PC-3 (cell line): ENCODE measurements at regions not wholly inside any gene's neighbourhood (a gene's known extent, or its start where the extent isn't known, plus 50 kb on each side); places are given as distances from the start of the nearest gene placed in this dataset.

Experiments used
- ATAC-seq: fragments of 200-7000 bp; cut with Tn5 transposase; 2 replicates; pipeline ENCODE4 v1.9.1; 2020; ENCODE audit warnings: mild to moderate bottlenecking, moderate library complexity
- BruUV-seq: library from RNA; stranded (reverse); fragments of 400-500 nt; replicated peaks from 2 replicates; lab custom pipeline; 2021; lab: Mats Ljungman, UMichigan
- CTCF ChIA-PET: fragments of 300-600 bp; sonication (Branson Sonifier 250); formaldehyde crosslinking; loops from one replicate; lab custom pipeline; 2022; ENCODE audit warnings: antibody characterized with exemption; lab: Charles Lee
- POLR2A ChIA-PET: fragments of 300-600 bp; sonication (Branson Sonifier 250); formaldehyde crosslinking; loops from one replicate; lab custom pipeline; 2022; ENCODE audit warnings: antibody characterized with exemption; ENCODE audit not compliant: unreplicated experiment; lab: Charles Lee
- DNase-seq: peaks from one replicate; pipeline ENCODE4 v3.0.0-alpha.2; 2015
- H2AFZ ChIP-seq: fragments of 300-600 bp; sonication (generic); 2 replicates; pipeline ENCODE4 v1.6.0; 2016; ENCODE audit warnings: antibody characterized with exemption, low read length
- H3F3A ChIP-seq: fragments of 300-600 bp; sonication (generic); one replicate; pipeline ENCODE4 v1.6.0; 2017; ENCODE audit warnings: antibody characterized with exemption, low read length, control low read depth, mild to moderate bottlenecking; ENCODE audit not compliant: unreplicated experiment
- H3K27ac ChIP-seq: fragments of 300-600 bp; sonication (generic); 2 replicates; pipeline ENCODE4 v1.5.1; 2016; ENCODE audit warnings: mild to moderate bottlenecking, low read length
- H3K27me3 ChIP-seq: fragments of 300-600 bp; sonication (generic); 2 replicates; pipeline ENCODE4 v1.6.1; 2016; ENCODE audit warnings: low read length, mixed read lengths
- H3K36me3 ChIP-seq: fragments of 300-600 bp; sonication (generic); 2 replicates; pipeline ENCODE4 v1.6.1; 2016; ENCODE audit warnings: low read depth, mixed run types, low read length, mixed read lengths
- H3K4me1 ChIP-seq: fragments of 300-600 bp; sonication (generic); 2 replicates; pipeline ENCODE4 v1.5.1; 2016; ENCODE audit warnings: low read length; ENCODE audit not compliant: insufficient read depth
- H3K4me2 ChIP-seq: fragments of 300-600 bp; sonication (generic); 2 replicates; pipeline ENCODE4 v1.6.0; 2016; ENCODE audit warnings: low read length
- H3K4me3 ChIP-seq: fragments of 300-600 bp; sonication (generic); 2 replicates; pipeline ENCODE4 v1.5.1; 2016; ENCODE audit warnings: mild to moderate bottlenecking, low read length, mixed read lengths
- H3K79me2 ChIP-seq: fragments of 300-600 bp; sonication (generic); 2 replicates; pipeline ENCODE4 v1.6.1; 2017; ENCODE audit warnings: low read length, mixed read lengths
- H3K9ac ChIP-seq: fragments of 300-600 bp; sonication (generic); 2 replicates; pipeline ENCODE4 v1.6.0; 2016; ENCODE audit warnings: mild to moderate bottlenecking, low read length
- H3K9me2 ChIP-seq: fragments of 300-600 bp; sonication (generic); replicated peaks from 2 replicates; pipeline ENCODE4 v1.6.1; 2016; ENCODE audit warnings: mixed run types, low read length, mixed read lengths
- H3K9me3 ChIP-seq: fragments of 300-600 bp; sonication (generic); 2 replicates; pipeline ENCODE4 v1.6.1; 2016; ENCODE audit warnings: low read length, mixed read lengths
- H4K20me1 ChIP-seq: fragments of 300-600 bp; sonication (generic); 2 replicates; pipeline ENCODE4 v1.6.1; 2016; ENCODE audit warnings: low read length, mixed read lengths
- EZH2 ChIP-seq: fragments of 300-600 bp; sonication (generic); IDR thresholded peaks from one replicate; pipeline ENCODE4 v1.6.1; 2017; ENCODE audit warnings: antibody characterized with exemption, mild to moderate bottlenecking, low read length; ENCODE audit not compliant: unreplicated experiment
- EZH2phosphoT487 ChIP-seq: fragments of 300-600 bp; sonication (generic); IDR thresholded peaks from 2 replicates; pipeline ENCODE4 v1.6.1; 2018; ENCODE audit warnings: mild to moderate bottlenecking, antibody characterized with exemption, low read length, borderline replicate concordance
- intact Hi-C: fragments of 100-400 bp; cut with micrococcal nuclease; formaldehyde crosslinking; loops from 2 replicates; pipeline ENCODE4 v1.9.0; 2023
- TF ChIP-seq, protein P1 (sequence below): fragments of 300-600 bp; sonication (generic); conservative IDR thresholded peaks from 2 replicates; pipeline ENCODE4 v1.5.1; 2017; ENCODE audit warnings: antibody characterized with exemption, low read depth, mild to moderate bottlenecking, low read length

GRCh38 chr21:24445517-24445916, 1161.8 kb downstream of the MRPL39 start:
- no peak overlapping the region for H3K4me2 ChIP-seq
- no peaks in the 10 kb centered on the region for H3F3A ChIP-seq
- DNase-seq, result no peak
- H3K9me2 ChIP-seq, result no peaks in the 10 kb centered on the region
- CTCF ChIA-PET, result no interaction called here
- H3K4me3 ChIP-seq, result no peak overlapping the region
- TF ChIP-seq, protein P1, sequence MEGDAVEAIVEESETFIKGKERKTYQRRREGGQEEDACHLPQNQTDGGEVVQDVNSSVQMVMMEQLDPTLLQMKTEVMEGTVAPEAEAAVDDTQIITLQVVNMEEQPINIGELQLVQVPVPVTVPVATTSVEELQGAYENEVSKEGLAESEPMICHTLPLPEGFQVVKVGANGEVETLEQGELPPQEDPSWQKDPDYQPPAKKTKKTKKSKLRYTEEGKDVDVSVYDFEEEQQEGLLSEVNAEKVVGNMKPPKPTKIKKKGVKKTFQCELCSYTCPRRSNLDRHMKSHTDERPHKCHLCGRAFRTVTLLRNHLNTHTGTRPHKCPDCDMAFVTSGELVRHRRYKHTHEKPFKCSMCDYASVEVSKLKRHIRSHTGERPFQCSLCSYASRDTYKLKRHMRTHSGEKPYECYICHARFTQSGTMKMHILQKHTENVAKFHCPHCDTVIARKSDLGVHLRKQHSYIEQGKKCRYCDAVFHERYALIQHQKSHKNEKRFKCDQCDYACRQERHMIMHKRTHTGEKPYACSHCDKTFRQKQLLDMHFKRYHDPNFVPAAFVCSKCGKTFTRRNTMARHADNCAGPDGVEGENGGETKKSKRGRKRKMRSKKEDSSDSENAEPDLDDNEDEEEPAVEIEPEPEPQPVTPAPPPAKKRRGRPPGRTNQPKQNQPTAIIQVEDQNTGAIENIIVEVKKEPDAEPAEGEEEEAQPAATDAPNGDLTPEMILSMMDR, result no peak
- TF ChIP-seq EZH2, result no peak
- no peak for TF ChIP-seq EZH2phosphoT487
- ATAC-seq, result no peak
- H3K27ac ChIP-seq, result no peak overlapping the region
- POLR2A ChIA-PET, result interaction anchor here (0.6 kb wide), 1 partner anchor 127 kb away, joined by 3 read pairs; no protein-coding TSS in a partner anchor
- H2AFZ ChIP-seq, result no peak overlapping the region
- no peaks in the 10 kb centered on the region for H3K4me1 ChIP-seq
- no peaks in the 10 kb centered on the region for H3K79me2 ChIP-seq
- intact Hi-C loops, result no loop called here
- no TSS peak for BruUV-seq
- no peaks in the 10 kb centered on the region for H3K36me3 ChIP-seq
- H3K9me3 ChIP-seq, result peaks cover 5% of the 10 kb centered on the region; the same call in 1 of the 2 replicates
- H3K27me3 ChIP-seq, result no peaks in the 10 kb centered on the region
- H4K20me1 ChIP-seq, result no peaks in the 10 kb centered on the region
- no peak overlapping the region for H3K9ac ChIP-seq

- BruUV-seq, result no TSS peak
- Histone ChIP-seq H4K20me1 (no peaks in the 10 kb centered on the region), H3K4me3 (no peak overlapping the region), H3K4me2 (no peak overlapping the region), H3K9me3 (peaks cover 5% of the 10 kb centered on the region; the same call in 1 of the 2 replicates), H3K4me1 (no peaks in the 10 kb centered on the region), H3F3A (no peaks in the 10 kb centered on the region), H3K9ac (no peak overlapping the region), H3K9me2 (no peaks in the 10 kb centered on the region), H3K27ac (no peak overlapping the region), H3K27me3 (no peaks in the 10 kb centered on the region), H3K79me2 (no peaks in the 10 kb centered on the region), H3K36me3 (no peaks in the 10 kb centered on the region), H2AFZ (no peak overlapping the region)
- CTCF ChIA-PET, result no interaction called here
- no peak for TF ChIP-seq EZH2phosphoT487
- no peak for TF ChIP-seq EZH2
- TF ChIP-seq, protein P1, result no peak
- intact Hi-C loops, result no loop called here
- ATAC-seq (no peak), DNase-seq (no peak)
- POLR2A ChIA-PET, result no interaction called here
These were observed 1162.5 kb downstream of the MRPL39 start for GRCh38 chr21:24444736-24445135.

DNA sequence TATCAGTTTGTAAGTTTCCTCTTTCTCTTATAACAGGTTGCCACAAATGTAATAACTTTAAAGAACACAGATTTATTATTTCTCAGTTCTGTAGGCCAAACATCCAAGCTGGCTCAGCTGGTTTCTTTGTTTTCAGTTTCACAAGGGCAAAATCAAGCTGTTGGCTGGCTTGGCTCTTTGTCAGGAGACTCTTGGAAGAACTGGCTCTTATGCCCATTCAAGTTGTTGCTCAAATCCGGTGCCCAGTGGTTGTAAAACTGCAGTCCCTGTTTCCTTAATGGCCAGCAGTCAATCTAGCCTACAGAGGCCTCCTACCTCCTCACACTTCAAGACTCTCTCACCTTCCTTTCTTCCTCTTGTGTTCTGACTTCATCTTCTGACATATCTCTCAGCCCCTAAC, 1171.0 kb downstream of the MRPL39 start:
- no peaks in the 10 kb centered on the region for H3K36me3 ChIP-seq
- ChIA-PET POLR2A (no interaction called here), CTCF (no interaction called here)
- no peaks in the 10 kb centered on the region for H3K9me2 ChIP-seq
- H3K27me3 ChIP-seq, result no peaks in the 10 kb centered on the region
- DNase-seq (no peak), ATAC-seq (no peak)
- no peak overlapping the region for H3K27ac ChIP-seq
- no peak overlapping the region for H3K4me2 ChIP-seq
- BruUV-seq, result no TSS peak
- H3F3A ChIP-seq, result no peaks in the 10 kb centered on the region
- no peak overlapping the region for H3K4me3 ChIP-seq
- intact Hi-C loops, result no loop called here
- no peaks in the 10 kb centered on the region for H3K79me2 ChIP-seq
- peaks cover 4% of the 10 kb centered on the region; the same call in 1 of the 2 replicates for H3K9me3 ChIP-seq
- no peaks in the 10 kb centered on the region for H3K4me1 ChIP-seq
- no peaks in the 10 kb centered on the region for H4K20me1 ChIP-seq
- TF ChIP-seq EZH2, result no peak
- no peak overlapping the region for H3K9ac ChIP-seq
- H2AFZ ChIP-seq, result 0 out of 2 replicates have a peak overlapping the region, but pooled peaks have one; percentile 35
